ENCODE measurements at regions not wholly inside any gene's neighbourhood (a gene's known extent, or its start where the extent isn't known, plus 50 kb on each side); places are given as distances from the start of the nearest gene placed in this dataset.
"Not testable (repeated sequence)": the region's sequence is repeated elsewhere in the genome, so short reads cannot be mapped to it uniquely, and the experiment has no call there.

- DNase-seq, result peak in 1 of 2 donors; percentile 12
- ATAC-seq, result no peak
- intact Hi-C loops (cut with DNase I, micrococcal nuclease), result no loop called here
These were observed 225.1 kb downstream of the ERMARD start for GRCh38 chr6:169976301-169977081.

GRCh38 chr6:169975701-169976100 lies 224.3 kb downstream of the ERMARD start:
- no peak for ATAC-seq

GRCh38 chr6:169975286-169975685 lies 223.9 kb downstream of the ERMARD start:
- no peak for DNase-seq
- ATAC-seq, result no peak
- intact Hi-C loops (cut with DNase I, micrococcal nuclease), result no loop called here

More at GRCh38 chr6:169975701-169976100, 224.3 kb downstream of the ERMARD start:
- intact Hi-C loops (cut with DNase I, micrococcal nuclease), result no loop called here
- DNase-seq, result peak in 1 of 2 donors; percentile 13

- intact Hi-C loops (cut with DNase I, micrococcal nuclease), result no loop called here
- ATAC-seq (no peak), DNase-seq (no peak)
These were observed 223.2 kb downstream of the ERMARD start for GRCh38 chr6:169974663-169975062.

- ATAC-seq; intact Hi-C loops (cut with DNase I, micrococcal nuclease): not testable (repeated sequence)
- DNase-seq, result peak in 1 of 2 donors; percentile 18
These were observed 222.4 kb downstream of the ERMARD start for GRCh38 chr6:169973588-169974467.

- peak in 1 of 2 donors; percentile 10 for DNase-seq
- intact Hi-C loops (cut with DNase I, micrococcal nuclease), result no loop called here
- no peak for ATAC-seq
These were observed 221.3 kb downstream of the ERMARD start for GRCh38 chr6:169972736-169973135.

- DNase-seq (peak in 1 of 2 donors; percentile 10), ATAC-seq (no peak)
- intact Hi-C loops (cut with DNase I, micrococcal nuclease), result no loop called here
These were observed 220.8 kb downstream of the ERMARD start for GRCh38 chr6:169972101-169972651.

- DNase-seq (peak in 1 of 2 donors; percentile 19), ATAC-seq (no peak)
- intact Hi-C loops (cut with DNase I, micrococcal nuclease), result no loop called here
These were observed 219.8 kb downstream of the ERMARD start for GRCh38 chr6:169971081-169971861.

- intact Hi-C loops (cut with DNase I, micrococcal nuclease), result no loop called here
- ATAC-seq (peak; percentile 51), DNase-seq (peak in 1 of 2 donors; percentile 19)
These were observed 219.0 kb downstream of the ERMARD start for GRCh38 chr6:169970306-169970988.

GRCh38 chr6:169969372-169970099 lies 218.1 kb downstream of the ERMARD start:
- ATAC-seq (no peak), DNase-seq (peak in 1 of 2 donors; percentile 11)
- intact Hi-C loops (cut with DNase I, micrococcal nuclease), result no loop called here

GRCh38 chr6:169968541-169969270 lies 217.3 kb downstream of the ERMARD start:
- no peak for ATAC-seq
- intact Hi-C loops (cut with DNase I, micrococcal nuclease), result no loop called here
- no peak for DNase-seq

GRCh38 chr6:169967687-169968086 lies 216.3 kb downstream of the ERMARD start:
- DNase-seq, result no peak
- ATAC-seq, result no peak
- intact Hi-C loops (cut with DNase I, micrococcal nuclease), result no loop called here

GRCh38 chr6:169966312-169967181 lies 215.1 kb downstream of the ERMARD start:
- DNase-seq, result no peak
- no peak for ATAC-seq
- intact Hi-C loops (cut with DNase I, micrococcal nuclease), result no loop called here

GRCh38 chr6:169965657-169966311 lies 214.4 kb downstream of the ERMARD start:
- ATAC-seq, result no peak
- intact Hi-C loops (cut with DNase I, micrococcal nuclease), result no loop called here
- no peak for DNase-seq

- ATAC-seq (no peak), DNase-seq (no peak)
- intact Hi-C loops (cut with DNase I, micrococcal nuclease), result no loop called here
These were observed 213.8 kb downstream of the ERMARD start for GRCh38 chr6:169965239-169965638.
